H1 (cell line): ENCODE measurements at regions not wholly inside any gene's neighbourhood (a gene's known extent, or its start where the extent isn't known, plus 50 kb on each side); places are given as distances from the start of the nearest gene placed in this dataset.

ENCODE experiments used
- CTCF ChIA-PET: fragments of 300-600 bp; sonication (Branson Sonifier 250); formaldehyde crosslinking; loops from one replicate; lab custom pipeline; 2021; ENCODE audit not compliant: partially characterized antibody; lab: Charles Lee
- POLR2A ChIA-PET: fragments of 300-600 bp; sonication (Branson Sonifier 250); formaldehyde crosslinking; loops from one replicate; lab custom pipeline; 2021; ENCODE audit warnings: inconsistent platforms; ENCODE audit not compliant: partially characterized antibody; lab: Charles Lee
- DNase-seq, 2 experiments: peaks; one replicate each; pipeline versions ENCODE4 v3.0.0 to v3.0.0-alpha.2; 2010 to 2022; ENCODE audit warnings: low spot score in 2 of 2, low read depth in 1 of 2, mixed read lengths in 1 of 2
- FAIRE-seq: peaks from 2 replicates; lab custom pipeline; 2011; peaks lifted over from hg19 to GRCh38; lab: Jason Lieb, UNC
- H2AFZ ChIP-seq: 2 replicates; pipeline ENCODE4 v1.8.1; 2012; ENCODE audit warnings: low read length, inconsistent platforms
- H2AK5ac ChIP-seq: 2 replicates; pipeline ENCODE4 v1.6.1; 2013; ENCODE audit warnings: low read depth, low read length
- H2BK120ac ChIP-seq: replicated peaks from 2 replicates; pipeline ENCODE3; 2013; ENCODE audit warnings: low read depth, low read length, inconsistent platforms
- H2BK12ac ChIP-seq: 2 replicates; pipeline ENCODE4 v1.6.1; 2013; ENCODE audit warnings: low read depth, low read length
- H2BK15ac ChIP-seq: 2 replicates; pipeline ENCODE4 v1.6.1; 2013; ENCODE audit warnings: low read length
- H2BK20ac ChIP-seq: 2 replicates; pipeline ENCODE4 v1.6.1; 2013; ENCODE audit warnings: low read length
- H2BK5ac ChIP-seq: 2 replicates; pipeline ENCODE4 v1.6.1; 2013; ENCODE audit warnings: low read depth, low read length
- H3K14ac ChIP-seq: 2 replicates; pipeline ENCODE4 v1.6.1; 2013; ENCODE audit warnings: inconsistent platforms; ENCODE audit not compliant: insufficient read length
- H3K18ac ChIP-seq: 2 replicates; pipeline ENCODE4 v1.6.1; 2013; ENCODE audit warnings: low read length; ENCODE audit errors: extremely low read depth
- H3K23ac ChIP-seq: 2 replicates; pipeline ENCODE4 v1.6.1; 2013; ENCODE audit warnings: inconsistent platforms; ENCODE audit not compliant: insufficient read length
- H3K23me2 ChIP-seq: 2 replicates; pipeline ENCODE4 v1.6.1; 2013; ENCODE audit warnings: low read depth, low read length
- H3K27ac ChIP-seq: 2 replicates; pipeline ENCODE4 v1.6.1; 2011; ENCODE audit warnings: low read depth, low read length, inconsistent platforms
- H3K27me3 ChIP-seq, 4 experiments: replicated peaks in 1 of 4; 1 replicate in 1 of 4; 2 replicates in 3 of 4; pipeline versions ENCODE4 v1.6.1 to v1.8.1; 2011 to 2013; ENCODE audit warnings: low read length in 3 of 4, mild to moderate bottlenecking in 3 of 4, inconsistent platforms in 2 of 4, mixed read lengths in 2 of 4, moderate library complexity in 1 of 4; ENCODE audit not compliant: control insufficient read depth in 3 of 4, insufficient read depth in 3 of 4; ENCODE audit errors: extremely low read depth in 1 of 4
- H3K36me3 ChIP-seq, 4 experiments: 2 replicates each; pipeline versions ENCODE4 v1.6.1 to v1.8.1; 2011 to 2013; ENCODE audit warnings: mild to moderate bottlenecking in 4 of 4, low read length in 3 of 4, moderate library complexity in 2 of 4, control low read depth in 1 of 4, inconsistent platforms in 1 of 4; ENCODE audit not compliant: insufficient read depth in 4 of 4, control insufficient read depth in 2 of 4
- H3K4ac ChIP-seq: replicated peaks from 2 replicates; pipeline ENCODE3; 2013; ENCODE audit warnings: low read length, low read depth, mixed read lengths, inconsistent platforms; ENCODE audit not compliant: insufficient read length
- H3K4me1 ChIP-seq, 4 experiments: replicated peaks in 1 of 4; 1 replicate in 1 of 4; 2 replicates in 3 of 4; pipeline versions ENCODE4 v1.6.1 to v1.8.1; 2011 to 2013; ENCODE audit warnings: low read length in 3 of 4, inconsistent platforms in 2 of 4, mixed read lengths in 1 of 4; ENCODE audit not compliant: insufficient read depth in 4 of 4, control insufficient read depth in 3 of 4
- H3K4me2 ChIP-seq, 2 experiments: 2 replicates each; pipeline versions ENCODE4 v1.6.1 to v1.8.1; 2011 to 2013; ENCODE audit warnings: low read depth in 2 of 2, low read length in 2 of 2, control low read depth in 1 of 2, inconsistent platforms in 1 of 2, mild to moderate bottlenecking in 1 of 2; ENCODE audit not compliant: insufficient read depth in 1 of 2
- H3K4me3 ChIP-seq, 4 experiments: fragments of 200-600, 300-600 bp in 1 of 4; sonication (generic), shearing (Covaris generic), sonication (Bioruptor Twin) in 1 of 4; 2 replicates each; pipeline versions ENCODE4 v1.5.1 to v1.8.1; 2011 to 2016; ENCODE audit warnings: low read length in 4 of 4, low read depth in 3 of 4, control low read depth in 2 of 4, inconsistent platforms in 2 of 4, mild to moderate bottlenecking in 2 of 4, mixed read lengths in 1 of 4, moderate library complexity in 1 of 4; ENCODE audit not compliant: insufficient read depth in 2 of 4; ENCODE audit errors: extremely low read depth in 1 of 4
- H3K56ac ChIP-seq: replicated peaks from 2 replicates; pipeline ENCODE3; 2013; ENCODE audit warnings: low read depth, mild to moderate bottlenecking, mixed read lengths, low read length, inconsistent platforms; ENCODE audit not compliant: insufficient read length
- H3K79me1 ChIP-seq: 2 replicates; pipeline ENCODE4 v1.6.1; 2013; ENCODE audit warnings: low read depth, low read length, control low read depth
- H3K79me2 ChIP-seq, 2 experiments: 2 replicates each; pipeline versions ENCODE4 v1.6.1 to v1.8.1; 2012 to 2013; ENCODE audit warnings: low read length in 2 of 2, mild to moderate bottlenecking in 2 of 2, inconsistent platforms in 1 of 2; ENCODE audit not compliant: insufficient read depth in 2 of 2, control insufficient read depth in 1 of 2
- H3K9ac ChIP-seq, 4 experiments: replicated peaks in 1 of 4; 1 replicate in 1 of 4; 2 replicates in 3 of 4; pipeline versions ENCODE4 v1.6.1 to v1.8.1; 2011 to 2013; ENCODE audit warnings: low read depth in 3 of 4, low read length in 3 of 4, control low read depth in 2 of 4, mild to moderate bottlenecking in 2 of 4, moderate library complexity in 2 of 4, inconsistent platforms in 1 of 4; ENCODE audit errors: extremely low read depth in 1 of 4
- H3K9me3 ChIP-seq, 2 experiments: 2 replicates each; pipeline versions ENCODE4 v1.6.1 to v1.8.1; 2012 to 2013; ENCODE audit warnings: mild to moderate bottlenecking in 2 of 2, moderate library complexity in 2 of 2, control low read depth in 1 of 2, inconsistent platforms in 1 of 2, low read depth in 1 of 2, low read length in 1 of 2, mixed read lengths in 1 of 2; ENCODE audit not compliant: insufficient read depth in 2 of 2
- H4K20me1 ChIP-seq, 2 experiments: replicated peaks in 1 of 2; 2 replicates each; pipeline versions ENCODE3 to v1.8.1; 2011 to 2013; ENCODE audit warnings: inconsistent platforms in 2 of 2, low read length in 2 of 2, mild to moderate bottlenecking in 1 of 2; ENCODE audit not compliant: insufficient read depth in 2 of 2, control insufficient read depth in 1 of 2
- H4K5ac ChIP-seq: 2 replicates; pipeline ENCODE4 v1.6.1; 2013; ENCODE audit warnings: low read length, low read depth, mixed read lengths, inconsistent platforms; ENCODE audit not compliant: insufficient read length
- H4K8ac ChIP-seq: 2 replicates; pipeline ENCODE4 v1.8.0; 2013; ENCODE audit warnings: mild to moderate bottlenecking, moderate library complexity, low read length, inconsistent platforms; ENCODE audit not compliant: insufficient read depth; ENCODE audit errors: extremely low read depth
- H4K91ac ChIP-seq: replicated peaks from 2 replicates; pipeline ENCODE3; 2013; ENCODE audit warnings: low read length, mixed read lengths, inconsistent platforms; ENCODE audit not compliant: insufficient read length
- BRCA1 ChIP-seq: IDR thresholded peaks from 2 replicates; pipeline ENCODE4 v1.6.1; 2012; ENCODE audit warnings: low read depth, low read length, improper control_type of control experiment
- CBX5 ChIP-seq: fragments of 300-800, 300-1000 bp; sonication (generic); IDR thresholded peaks from 2 replicates; pipeline ENCODE4 v1.7.1; 2016; ENCODE audit warnings: antibody characterized with exemption, low read length, low read depth
- CBX8 ChIP-seq: fragments of 300-800, 300-1000 bp; sonication (generic); IDR thresholded peaks from 2 replicates; pipeline ENCODE4 v1.7.1; 2016; ENCODE audit warnings: low read depth, low read length, borderline replicate concordance
- CHD2 ChIP-seq: IDR thresholded peaks from 2 replicates; pipeline ENCODE4 v1.6.1; 2012; ENCODE audit warnings: low read length, improper control_type of control experiment
- EZH2 ChIP-seq: fragments of 200-600 bp; sonication (generic); IDR thresholded peaks from 2 replicates; pipeline ENCODE4 v1.7.1; 2012; ENCODE audit warnings: low read depth, mild to moderate bottlenecking, moderate library complexity, low read length, inconsistent platforms; ENCODE audit not compliant: severe bottlenecking
- JUND ChIP-seq: IDR thresholded peaks from 2 replicates; pipeline ENCODE4 v1.6.1; 2011; ENCODE audit warnings: mild to moderate bottlenecking, improper control_type of control experiment, low read length
- WGBS, 2 experiments: shearing (Covaris generic) in 1 of 2; methylation state at CpG; one replicate each; pipeline versions ENCODE4 v1.1.6 to v1.1.7; 2013 to 2015; ENCODE audit warnings: low lambda C conversion rate in 2 of 2, mixed read lengths in 2 of 2, inconsistent platforms in 1 of 2, low coverage in 1 of 2, missing lambda C conversion rate in 1 of 2; ENCODE audit not compliant: insufficient replicate concordance in 2 of 2, insufficient coverage in 1 of 2, insufficient read length in 1 of 2; ENCODE audit errors: extremely low coverage in 1 of 2, missing lambda C conversion rate in 1 of 2; 5-methylcytosine and 5-hydroxymethylcytosine counted together

GRCh38 chr10:130875116-130875515 is 436.4 kb downstream of the TCERG1L start:
- WGBS, 2 experiments, result 88% methylated on average over 2 of the region's 2 CpGs; no CpG with 5 or more reads in 1 of the 2 experiments
- H3K56ac ChIP-seq, result no peak overlapping the region
- no peak overlapping the region for H4K8ac ChIP-seq
- H2AK5ac ChIP-seq, result no peak overlapping the region
- no peak overlapping the region for H2BK12ac ChIP-seq
- no peaks in the 10 kb centered on the region for H3K27me3 ChIP-seq
- DNase-seq (no peak), FAIRE-seq (no peak)
- no peak overlapping the region for H3K4me2 ChIP-seq
- H2AFZ ChIP-seq, result no peak overlapping the region
- no peaks in the 10 kb centered on the region for H3K79me2 ChIP-seq
- H2BK20ac ChIP-seq, result no peak overlapping the region
- ChIA-PET CTCF (interaction anchor here (1.1 kb wide), 1 partner anchor 17 kb away, joined by 3 read pairs; no protein-coding TSS in a partner anchor), POLR2A (no interaction called here)
- H3K4me3 ChIP-seq, result no peak overlapping the region
- H3K27ac ChIP-seq, result no peak overlapping the region
- no peak overlapping the region for H3K23ac ChIP-seq
- no peak overlapping the region for H3K14ac ChIP-seq
- no peak overlapping the region for H4K5ac ChIP-seq
- no peaks in the 10 kb centered on the region for H3K23me2 ChIP-seq
- no peak for TF ChIP-seq JUND
- no peak for TF ChIP-seq EZH2
- no peak for TF ChIP-seq CBX5
- no peak for TF ChIP-seq CBX8
- no peak for TF ChIP-seq CHD2
- TF ChIP-seq BRCA1, result no peak
- H3K9me3 ChIP-seq, result no peaks in the 10 kb centered on the region
- no peak overlapping the region for H3K9ac ChIP-seq
- no peaks in the 10 kb centered on the region for H4K20me1 ChIP-seq
- no peaks in the 10 kb centered on the region for H3K79me1 ChIP-seq
- H3K4ac ChIP-seq, result no peak overlapping the region
- H2BK15ac ChIP-seq, result no peak overlapping the region
- no peaks in the 10 kb centered on the region for H3K4me1 ChIP-seq
- H3K18ac ChIP-seq, result no peak overlapping the region
- H3K36me3 ChIP-seq, result no peaks in the 10 kb centered on the region
- no peak overlapping the region for H2BK5ac ChIP-seq
- no peak overlapping the region for H4K91ac ChIP-seq
- no peak overlapping the region for H2BK120ac ChIP-seq
